WTC11 (cell line): ENCODE measurements at regions not wholly inside any gene's neighbourhood (a gene's known extent, or its start where the extent isn't known, plus 50 kb on each side); places are given as distances from the start of the nearest gene placed in this dataset.

Experiments
- ATAC-seq: fragments of 200-7000 bp; cut with Tn5 transposase; 2 replicates; pipeline ENCODE4 v1.10.0; 2021; ENCODE audit warnings: mild to moderate bottlenecking, moderate library complexity
- CTCF ChIA-PET: fragments of 300-600 bp; sonication (Branson Sonifier 250); formaldehyde crosslinking; loops from one replicate; lab custom pipeline; 2021; ENCODE audit warnings: antibody characterized with exemption; lab: Charles Lee
- POLR2A ChIA-PET: fragments of 350-600 bp; sonication (Branson Sonifier 250); formaldehyde crosslinking; loops from one replicate; lab custom pipeline; 2021; ENCODE audit warnings: antibody characterized with exemption; lab: Charles Lee
- DNase-seq: peaks from one replicate; pipeline ENCODE4 v3.0.0; 2021; ENCODE audit warnings: low spot score
- H3K27ac Mint-ChIP-seq: 2 replicates; pipeline ENCODE4 v1.8.0; 2021; ENCODE audit warnings: mixed read lengths
- H3K27me3 Mint-ChIP-seq: 2 replicates; pipeline ENCODE4 v1.8.0; 2021; ENCODE audit warnings: low read depth, mild to moderate bottlenecking, moderate library complexity, mixed read lengths
- H3K36me3 Mint-ChIP-seq: 2 replicates; pipeline ENCODE4 v1.8.0; 2021; ENCODE audit warnings: mixed read lengths
- H3K4me1 Mint-ChIP-seq: 2 replicates; pipeline ENCODE4 v1.8.0; 2022; ENCODE audit warnings: mixed read lengths
- H3K4me3 Mint-ChIP-seq: 2 replicates; pipeline ENCODE4 v1.8.0; 2021; ENCODE audit warnings: mild to moderate bottlenecking, moderate library complexity, mixed read lengths
- H3K9me3 Mint-ChIP-seq: 2 replicates; pipeline ENCODE4 v1.8.0; 2021; ENCODE audit warnings: mixed read lengths
- ATF1 ChIP-seq: sonication (generic); formaldehyde crosslinking; IDR thresholded peaks from 2 replicates; pipeline ENCODE4 v1.8.1; 2023; ENCODE audit warnings: mild to moderate bottlenecking, moderate library complexity, missing genetic modification reagents
- ELF4 ChIP-seq: sonication (generic); formaldehyde crosslinking; IDR thresholded peaks from 2 replicates; pipeline ENCODE4 v1.8.1; 2022; ENCODE audit warnings: low read depth, mild to moderate bottlenecking, moderate library complexity, missing genetic modification reagents
- FOXP1 ChIP-seq: sonication (generic); formaldehyde crosslinking; IDR thresholded peaks from 2 replicates; pipeline ENCODE4 v1.8.0; 2022; ENCODE audit warnings: missing genetic modification reagents, mild to moderate bottlenecking, moderate library complexity, borderline replicate concordance
- JAZF1 ChIP-seq: fragments of 250-450 bp; sonication (Bioruptor Pico); IDR thresholded peaks from 2 replicates; pipeline ENCODE4 v1.9.0; 2021; ENCODE audit warnings: moderate library complexity, mild to moderate bottlenecking, inconsistent platforms
- KAT7 ChIP-seq: sonication (generic); formaldehyde crosslinking; IDR thresholded peaks from 2 replicates; pipeline ENCODE4 v1.8.1; 2023; ENCODE audit warnings: missing genetic modification reagents, mild to moderate bottlenecking, borderline replicate concordance
- SP1 ChIP-seq: sonication (generic); formaldehyde crosslinking; conservative IDR thresholded peaks from 2 replicates; pipeline ENCODE4 v1.8.1; 2022; ENCODE audit warnings: missing genetic modification reagents
- TCF7 ChIP-seq: sonication (generic); formaldehyde crosslinking; IDR thresholded peaks from 2 replicates; pipeline ENCODE4 v1.8.0; 2022; ENCODE audit warnings: mild to moderate bottlenecking, low read depth, missing genetic modification reagents, moderate library complexity
- ZNF121 ChIP-seq: sonication (generic); formaldehyde crosslinking; IDR thresholded peaks from 2 replicates; pipeline ENCODE4 v1.8.0; 2023; ENCODE audit warnings: missing genetic modification reagents
- ZNF396 ChIP-seq: fragments of 250-450 bp; sonication (Bioruptor Pico); IDR thresholded peaks from 2 replicates; pipeline ENCODE4 v1.8.0; 2021; ENCODE audit warnings: mild to moderate bottlenecking, moderate library complexity, borderline replicate concordance
- ZNF423 ChIP-seq: fragments of 250-450 bp; sonication (Bioruptor Pico); IDR thresholded peaks from 2 replicates; pipeline ENCODE4 v2.1.2; 2022; ENCODE audit warnings: mild to moderate bottlenecking, moderate library complexity
- TF ChIP-seq, protein P1 (sequence below): sonication (generic); formaldehyde crosslinking; IDR thresholded peaks from 2 replicates; pipeline ENCODE4 v1.8.1; 2022; ENCODE audit warnings: low read depth, mild to moderate bottlenecking, moderate library complexity, missing genetic modification reagents, borderline replicate concordance
- TF ChIP-seq, protein P2 (sequence below): sonication (generic); formaldehyde crosslinking; IDR thresholded peaks from 2 replicates; pipeline ENCODE4 v1.8.0; 2022; ENCODE audit warnings: mild to moderate bottlenecking, missing genetic modification reagents
- TF ChIP-seq, protein P3 (sequence below): fragments of 200-600 bp; IDR thresholded peaks from 2 replicates; pipeline ENCODE4 v1.8.0; 2022; ENCODE audit warnings: antibody characterized with exemption
- TF ChIP-seq, protein P4 (sequence below): sonication (generic); formaldehyde crosslinking; IDR thresholded peaks from 2 replicates; pipeline ENCODE4 v1.8.0; 2022; ENCODE audit warnings: mild to moderate bottlenecking, missing genetic modification reagents
- TF ChIP-seq, protein P5 (sequence below): fragments of 250-450 bp; sonication (Bioruptor Pico); IDR thresholded peaks from 2 replicates; pipeline ENCODE4 v1.9.0; 2021; ENCODE audit warnings: mild to moderate bottlenecking
- TF ChIP-seq, protein P6 (sequence below): sonication (generic); formaldehyde crosslinking; IDR thresholded peaks from 2 replicates; pipeline ENCODE4 v1.8.0; 2022; ENCODE audit warnings: mild to moderate bottlenecking, missing genetic modification reagents
- TF ChIP-seq, protein P7 (sequence below): sonication (generic); formaldehyde crosslinking; IDR thresholded peaks from 2 replicates; pipeline ENCODE4 v1.8.0; 2023; ENCODE audit warnings: missing genetic modification reagents

DNA sequence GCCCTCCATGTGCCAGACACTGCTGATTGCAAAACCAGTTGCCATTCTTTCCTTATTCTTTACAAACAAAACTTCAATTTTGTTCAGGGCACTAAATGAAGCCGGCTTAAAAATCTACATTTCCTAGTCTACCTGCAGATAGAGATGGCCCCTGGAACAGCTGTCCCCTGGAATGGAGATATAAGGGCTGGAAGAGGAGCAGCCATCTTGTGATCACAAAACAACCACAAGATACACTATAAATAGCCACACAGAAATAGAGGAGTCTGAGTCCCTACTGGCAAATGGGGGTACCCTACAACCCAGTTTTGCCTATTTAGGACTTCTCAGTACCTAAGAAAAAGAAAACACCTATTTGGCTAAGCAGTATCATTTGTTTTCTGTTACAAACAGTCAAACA is 115.9 kb upstream of the BEND6 start:
- peak overlapping the region; percentile 26 for H3K4me3 Mint-ChIP-seq
- ATAC-seq (no peak), DNase-seq (no peak)
- peaks cover 55% of the 10 kb centered on the region for H3K4me1 Mint-ChIP-seq
- H3K36me3 Mint-ChIP-seq, result no peaks in the 10 kb centered on the region
- no peaks in the 10 kb centered on the region for H3K9me3 Mint-ChIP-seq
- H3K27me3 Mint-ChIP-seq, result no peaks in the 10 kb centered on the region
- ChIA-PET CTCF (interaction anchor here (1.9 kb wide), 1 partner anchor 12 kb away, joined by 9 read pairs; no protein-coding TSS in a partner anchor), POLR2A (no interaction called here)
- peak overlapping the region; percentile 64 for H3K27ac Mint-ChIP-seq
- TF ChIP-seq, protein P1, sequence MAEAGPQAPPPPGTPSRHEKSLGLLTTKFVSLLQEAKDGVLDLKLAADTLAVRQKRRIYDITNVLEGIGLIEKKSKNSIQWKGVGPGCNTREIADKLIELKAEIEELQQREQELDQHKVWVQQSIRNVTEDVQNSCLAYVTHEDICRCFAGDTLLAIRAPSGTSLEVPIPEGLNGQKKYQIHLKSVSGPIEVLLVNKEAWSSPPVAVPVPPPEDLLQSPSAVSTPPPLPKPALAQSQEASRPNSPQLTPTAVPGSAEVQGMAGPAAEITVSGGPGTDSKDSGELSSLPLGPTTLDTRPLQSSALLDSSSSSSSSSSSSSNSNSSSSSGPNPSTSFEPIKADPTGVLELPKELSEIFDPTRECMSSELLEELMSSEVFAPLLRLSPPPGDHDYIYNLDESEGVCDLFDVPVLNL, result no peak
- TF ChIP-seq JAZF1 (CRISPR knock-in tag) (no peak), ZNF121 (no peak), FOXP1 (CRISPR knock-in tag) (no peak), ELF4 (CRISPR knock-in tag) (no peak)
- TF ChIP-seq, all 79 proteins: peak for 0

DNA sequence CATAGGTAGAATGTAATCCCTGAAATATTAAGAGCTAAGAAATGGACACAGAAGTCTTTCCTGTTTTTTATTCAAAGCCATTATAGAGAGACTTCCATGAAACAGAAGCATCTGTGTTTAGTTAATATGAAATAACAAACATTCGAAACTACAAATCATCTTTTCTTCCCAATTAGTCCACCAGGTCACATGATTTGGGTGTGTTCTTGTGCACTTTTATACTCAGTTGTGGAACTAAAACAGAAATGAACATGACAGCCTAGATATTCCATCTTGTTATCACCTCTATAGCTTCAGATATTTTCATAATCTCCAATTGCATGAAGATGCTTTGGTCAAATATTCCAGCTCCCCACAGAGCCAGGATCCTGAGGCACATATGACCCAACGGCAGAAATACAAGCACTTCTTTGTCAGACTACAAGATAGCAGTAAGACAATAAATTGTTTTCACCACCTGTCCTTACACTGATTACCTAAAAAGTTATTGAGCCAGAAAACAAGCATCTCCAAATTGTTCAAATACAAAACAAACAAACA is 116.8 kb upstream of the BEND6 start:
- CTCF ChIA-PET, result interaction anchor here (1.9 kb wide), 1 partner anchor 13 kb away, joined by 9 read pairs; no protein-coding TSS in a partner anchor
- Mint-ChIP-seq H3K4me1 (peaks cover 59% of the 10 kb centered on the region), H3K9me3 (peaks cover 3% of the 10 kb centered on the region; the same call in 1 of the 2 replicates), H3K27ac (peak overlapping the region; percentile 64), H3K36me3 (peaks cover under 1% of the 10 kb centered on the region; the same call in 1 of the 2 replicates), H3K4me3 (no peak overlapping the region), H3K27me3 (no peaks in the 10 kb centered on the region)
- TF ChIP-seq, protein P2, sequence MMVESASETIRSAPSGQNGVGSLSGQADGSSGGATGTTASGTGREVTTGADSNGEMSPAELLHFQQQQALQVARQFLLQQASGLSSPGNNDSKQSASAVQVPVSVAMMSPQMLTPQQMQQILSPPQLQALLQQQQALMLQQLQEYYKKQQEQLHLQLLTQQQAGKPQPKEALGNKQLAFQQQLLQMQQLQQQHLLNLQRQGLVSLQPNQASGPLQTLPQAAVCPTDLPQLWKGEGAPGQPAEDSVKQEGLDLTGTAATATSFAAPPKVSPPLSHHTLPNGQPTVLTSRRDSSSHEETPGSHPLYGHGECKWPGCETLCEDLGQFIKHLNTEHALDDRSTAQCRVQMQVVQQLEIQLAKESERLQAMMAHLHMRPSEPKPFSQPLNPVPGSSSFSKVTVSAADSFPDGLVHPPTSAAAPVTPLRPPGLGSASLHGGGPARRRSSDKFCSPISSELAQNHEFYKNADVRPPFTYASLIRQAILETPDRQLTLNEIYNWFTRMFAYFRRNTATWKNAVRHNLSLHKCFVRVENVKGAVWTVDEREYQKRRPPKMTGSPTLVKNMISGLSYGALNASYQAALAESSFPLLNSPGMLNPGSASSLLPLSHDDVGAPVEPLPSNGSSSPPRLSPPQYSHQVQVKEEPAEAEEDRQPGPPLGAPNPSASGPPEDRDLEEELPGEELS (CRISPR knock-in tag), result no peak
- no peak for TF ChIP-seq ZNF396 (CRISPR knock-in tag)
- no peak for ATAC-seq
- no peak for DNase-seq
- POLR2A ChIA-PET, result no interaction called here

DNA sequence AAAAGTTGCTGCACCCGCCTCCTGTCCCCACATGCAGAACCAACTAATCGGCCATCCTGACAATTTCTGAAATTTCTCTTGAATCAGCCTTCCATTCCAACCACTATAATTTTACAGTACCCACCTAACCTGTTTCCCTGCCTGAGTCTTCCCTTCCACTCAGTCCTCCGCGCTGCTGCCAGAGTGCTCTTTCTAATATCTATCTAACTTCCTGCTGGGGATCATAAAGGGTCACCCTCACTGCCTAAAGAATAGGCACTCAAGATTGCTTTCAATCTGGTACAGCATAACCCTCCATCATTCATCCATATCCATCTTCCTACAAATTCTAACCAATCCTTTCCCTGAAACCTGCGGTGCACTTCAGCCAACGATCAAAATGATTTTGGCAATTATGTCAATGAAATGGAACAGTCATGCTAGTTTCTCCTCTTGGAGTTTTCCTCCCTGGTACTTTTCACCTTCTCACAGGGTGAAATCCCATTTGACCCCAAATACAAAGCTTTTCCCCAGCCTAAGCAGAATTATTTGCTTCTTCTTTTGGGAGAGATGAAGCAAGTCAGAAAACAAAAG is 117.5 kb upstream of the BEND6 start:
- H3K27ac Mint-ChIP-seq, result peak overlapping the region; percentile 64
- H3K9me3 Mint-ChIP-seq, result peaks cover 8% of the 10 kb centered on the region; the same call in 1 of the 2 replicates
- H3K36me3 Mint-ChIP-seq, result peaks cover 6% of the 10 kb centered on the region
- H3K27me3 Mint-ChIP-seq, result no peaks in the 10 kb centered on the region
- no peak for DNase-seq
- POLR2A ChIA-PET, result no interaction called here
- no peak for TF ChIP-seq ZNF423 (CRISPR knock-in tag)
- TF ChIP-seq, protein P3, sequence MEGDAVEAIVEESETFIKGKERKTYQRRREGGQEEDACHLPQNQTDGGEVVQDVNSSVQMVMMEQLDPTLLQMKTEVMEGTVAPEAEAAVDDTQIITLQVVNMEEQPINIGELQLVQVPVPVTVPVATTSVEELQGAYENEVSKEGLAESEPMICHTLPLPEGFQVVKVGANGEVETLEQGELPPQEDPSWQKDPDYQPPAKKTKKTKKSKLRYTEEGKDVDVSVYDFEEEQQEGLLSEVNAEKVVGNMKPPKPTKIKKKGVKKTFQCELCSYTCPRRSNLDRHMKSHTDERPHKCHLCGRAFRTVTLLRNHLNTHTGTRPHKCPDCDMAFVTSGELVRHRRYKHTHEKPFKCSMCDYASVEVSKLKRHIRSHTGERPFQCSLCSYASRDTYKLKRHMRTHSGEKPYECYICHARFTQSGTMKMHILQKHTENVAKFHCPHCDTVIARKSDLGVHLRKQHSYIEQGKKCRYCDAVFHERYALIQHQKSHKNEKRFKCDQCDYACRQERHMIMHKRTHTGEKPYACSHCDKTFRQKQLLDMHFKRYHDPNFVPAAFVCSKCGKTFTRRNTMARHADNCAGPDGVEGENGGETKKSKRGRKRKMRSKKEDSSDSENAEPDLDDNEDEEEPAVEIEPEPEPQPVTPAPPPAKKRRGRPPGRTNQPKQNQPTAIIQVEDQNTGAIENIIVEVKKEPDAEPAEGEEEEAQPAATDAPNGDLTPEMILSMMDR, result no peak
- TF ChIP-seq ZNF121, result no peak
- TF ChIP-seq, protein P4, sequence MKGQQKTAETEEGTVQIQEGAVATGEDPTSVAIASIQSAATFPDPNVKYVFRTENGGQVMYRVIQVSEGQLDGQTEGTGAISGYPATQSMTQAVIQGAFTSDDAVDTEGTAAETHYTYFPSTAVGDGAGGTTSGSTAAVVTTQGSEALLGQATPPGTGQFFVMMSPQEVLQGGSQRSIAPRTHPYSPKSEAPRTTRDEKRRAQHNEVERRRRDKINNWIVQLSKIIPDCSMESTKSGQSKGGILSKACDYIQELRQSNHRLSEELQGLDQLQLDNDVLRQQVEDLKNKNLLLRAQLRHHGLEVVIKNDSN (CRISPR knock-in tag), result no peak
- no peak for TF ChIP-seq KAT7 (CRISPR knock-in tag)
- TF ChIP-seq ATF1 (CRISPR knock-in tag), result no peak
- TF ChIP-seq, protein P5, sequence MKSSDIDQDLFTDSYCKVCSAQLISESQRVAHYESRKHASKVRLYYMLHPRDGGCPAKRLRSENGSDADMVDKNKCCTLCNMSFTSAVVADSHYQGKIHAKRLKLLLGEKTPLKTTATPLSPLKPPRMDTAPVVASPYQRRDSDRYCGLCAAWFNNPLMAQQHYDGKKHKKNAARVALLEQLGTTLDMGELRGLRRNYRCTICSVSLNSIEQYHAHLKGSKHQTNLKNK (CRISPR knock-in tag), result no peak
- TF ChIP-seq, protein P6, sequence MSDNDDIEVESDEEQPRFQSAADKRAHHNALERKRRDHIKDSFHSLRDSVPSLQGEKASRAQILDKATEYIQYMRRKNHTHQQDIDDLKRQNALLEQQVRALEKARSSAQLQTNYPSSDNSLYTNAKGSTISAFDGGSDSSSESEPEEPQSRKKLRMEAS (CRISPR knock-in tag), result no peak
- no peak for TF ChIP-seq SP1
- TF ChIP-seq TCF7, result no peak
- TF ChIP-seq, protein P7, sequence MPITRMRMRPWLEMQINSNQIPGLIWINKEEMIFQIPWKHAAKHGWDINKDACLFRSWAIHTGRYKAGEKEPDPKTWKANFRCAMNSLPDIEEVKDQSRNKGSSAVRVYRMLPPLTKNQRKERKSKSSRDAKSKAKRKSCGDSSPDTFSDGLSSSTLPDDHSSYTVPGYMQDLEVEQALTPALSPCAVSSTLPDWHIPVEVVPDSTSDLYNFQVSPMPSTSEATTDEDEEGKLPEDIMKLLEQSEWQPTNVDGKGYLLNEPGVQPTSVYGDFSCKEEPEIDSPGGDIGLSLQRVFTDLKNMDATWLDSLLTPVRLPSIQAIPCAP, result no peak
- TF ChIP-seq, all 79 proteins: peak for 0
- ATAC-seq, result peak; percentile 43
- CTCF ChIA-PET, result no interaction called here
- H3K4me3 Mint-ChIP-seq, result peak overlapping the region; percentile 3; the same call in 1 of the 2 replicates
- peaks cover 65% of the 10 kb centered on the region for H3K4me1 Mint-ChIP-seq
